NCI-H1694 (cell line): ENCODE measurements at regions not wholly inside any gene's neighbourhood (a gene's known extent, or its start where the extent isn't known, plus 50 kb on each side); places are given as distances from the start of the nearest gene placed in this dataset.

ENCODE experiments used
- DNase-seq: peaks from one replicate; lab custom pipeline; 2025; lab: John Stamatoyannopoulos, UW

DNA sequence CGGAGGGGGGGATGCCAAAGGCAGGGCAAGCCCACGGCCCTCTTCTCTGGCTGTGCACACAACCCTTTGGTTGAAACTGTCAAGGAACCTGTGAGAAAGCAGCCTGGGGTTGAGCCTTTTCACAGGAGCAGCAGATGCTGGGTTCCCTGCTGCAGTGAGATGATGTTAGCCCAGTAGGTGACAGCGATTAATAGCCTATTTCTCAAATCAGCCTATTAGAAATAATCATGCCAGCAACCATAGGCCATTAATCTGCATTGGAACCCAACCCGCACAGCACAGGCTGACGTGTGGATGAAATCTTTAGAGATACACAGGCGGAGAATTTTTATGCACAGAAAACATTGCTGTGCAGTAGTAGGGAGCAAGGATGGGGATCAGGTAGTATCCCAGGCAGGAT lies 637.5 kb downstream of the AJAP1 start:
- DNase-seq = no peak

DNA sequence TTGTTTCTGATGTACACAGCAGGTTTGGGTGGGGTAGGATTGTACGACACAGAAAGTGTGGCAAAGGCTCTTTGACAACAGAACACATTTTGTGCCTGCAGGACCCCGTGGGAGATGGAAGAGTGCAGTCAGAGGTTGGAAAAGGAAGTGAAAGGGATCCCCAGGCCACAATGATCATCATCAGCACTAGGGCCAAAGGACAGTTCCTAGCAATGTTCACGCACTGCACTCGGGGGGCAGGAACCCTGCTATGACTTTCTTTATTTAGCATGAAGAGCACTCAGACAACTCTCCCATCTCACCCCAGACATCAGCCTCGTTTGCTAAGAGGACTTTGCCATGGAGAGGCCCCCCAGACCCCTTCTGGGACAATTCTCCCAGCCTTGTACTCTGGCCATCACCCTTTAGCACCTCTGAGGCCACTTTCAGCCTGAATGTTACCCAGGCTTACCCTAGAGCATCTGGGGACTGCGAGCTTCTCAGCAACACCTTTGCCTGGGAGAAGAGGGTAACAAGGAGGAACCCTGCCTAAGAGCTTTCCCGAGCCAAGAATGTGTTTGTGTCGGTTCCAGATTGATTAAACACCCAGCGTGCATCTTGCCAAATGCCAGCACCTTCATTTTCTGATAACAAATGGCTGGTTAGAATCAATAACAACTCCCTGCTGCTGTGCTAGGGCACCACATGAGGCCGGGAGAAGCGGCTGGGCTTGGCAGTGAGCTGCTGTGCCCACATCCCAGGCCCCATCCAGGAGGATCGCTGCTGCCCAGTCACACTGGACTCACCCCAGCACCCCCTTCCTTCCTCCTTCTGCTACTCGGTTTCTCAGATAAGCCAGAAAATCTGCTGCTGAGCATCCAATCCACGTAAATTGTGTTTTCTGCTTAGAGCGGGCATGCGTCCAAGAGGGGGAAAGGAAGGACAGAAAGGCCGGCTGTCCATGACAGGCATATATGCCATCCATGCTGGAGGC lies 633.1 kb downstream of the AJAP1 start:
- no peak for DNase-seq

DNA sequence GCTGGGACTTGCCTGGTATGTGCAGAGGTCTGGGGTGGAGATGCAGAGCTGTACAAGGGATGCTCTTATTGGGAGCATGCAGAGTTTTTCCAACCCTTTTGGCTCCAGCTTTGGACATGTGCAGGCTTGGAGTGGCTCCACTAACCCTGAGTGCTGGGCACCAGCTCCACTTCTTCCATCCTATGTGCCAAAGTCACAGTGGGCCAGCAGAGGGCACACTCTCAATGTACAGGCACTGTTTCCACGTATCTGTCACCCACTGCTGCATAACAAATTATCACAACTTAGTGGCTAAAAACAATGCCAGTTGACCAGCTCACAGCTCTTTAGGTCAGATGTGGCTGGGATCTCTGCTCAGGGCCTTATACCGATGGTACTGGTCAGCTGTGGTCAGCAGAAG lies 631.8 kb downstream of the AJAP1 start:
- no peak for DNase-seq

DNA sequence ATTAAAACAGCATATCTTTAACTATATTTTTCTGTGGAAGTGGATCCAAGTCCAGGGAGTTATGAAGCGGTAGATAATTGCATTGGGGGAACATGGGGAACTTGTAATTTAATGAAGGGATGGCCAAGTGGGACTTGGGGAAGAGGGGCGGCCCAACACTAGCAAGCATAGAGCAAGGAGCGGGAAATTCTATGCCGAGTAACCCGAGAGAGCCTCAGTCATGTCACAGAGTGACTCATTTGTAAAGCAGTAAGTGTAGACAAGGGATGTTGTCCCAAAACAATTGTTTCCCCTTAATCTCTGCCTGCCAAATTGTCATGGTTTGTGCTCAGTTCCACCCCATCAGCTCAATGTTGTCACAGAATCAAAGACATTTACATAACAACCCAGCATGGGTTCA lies 620.1 kb downstream of the AJAP1 start:
- DNase-seq = no peak

DNA sequence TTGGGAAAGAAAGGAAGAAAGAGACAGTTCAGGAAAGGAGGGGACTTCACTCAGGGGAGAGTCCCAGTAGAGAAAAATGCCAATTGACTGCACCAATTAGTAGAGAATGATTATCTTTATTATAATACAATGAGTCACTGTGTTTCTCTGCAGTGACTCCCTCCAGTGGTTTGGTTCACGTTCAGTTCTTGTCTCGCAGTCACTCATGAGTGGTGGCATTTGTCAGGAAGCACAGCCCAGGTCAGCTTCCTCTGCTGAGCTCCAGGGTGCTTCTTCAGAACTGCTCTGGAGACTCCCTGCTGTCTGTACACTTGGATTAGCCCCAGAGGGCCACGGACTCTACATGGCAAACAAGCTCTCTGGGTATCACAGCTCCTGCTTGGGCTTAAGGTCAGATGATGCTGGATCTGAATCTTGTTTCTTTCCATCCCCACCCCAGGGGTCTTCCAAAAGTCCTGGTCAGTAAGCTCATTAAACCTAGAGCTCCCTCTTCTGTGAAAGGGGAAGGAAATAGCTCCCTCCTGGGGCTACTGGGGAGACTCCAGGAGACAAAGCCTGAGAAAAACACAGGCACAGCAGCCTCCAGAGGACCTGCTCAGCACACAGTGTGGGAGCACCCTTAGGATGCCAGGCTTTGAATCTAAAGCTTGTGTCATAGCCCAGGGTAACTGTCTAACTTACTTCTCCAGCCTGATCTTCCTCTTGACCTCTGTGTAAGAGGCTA lies 619.0 kb downstream of the AJAP1 start:
- DNase-seq = no peak

DNA sequence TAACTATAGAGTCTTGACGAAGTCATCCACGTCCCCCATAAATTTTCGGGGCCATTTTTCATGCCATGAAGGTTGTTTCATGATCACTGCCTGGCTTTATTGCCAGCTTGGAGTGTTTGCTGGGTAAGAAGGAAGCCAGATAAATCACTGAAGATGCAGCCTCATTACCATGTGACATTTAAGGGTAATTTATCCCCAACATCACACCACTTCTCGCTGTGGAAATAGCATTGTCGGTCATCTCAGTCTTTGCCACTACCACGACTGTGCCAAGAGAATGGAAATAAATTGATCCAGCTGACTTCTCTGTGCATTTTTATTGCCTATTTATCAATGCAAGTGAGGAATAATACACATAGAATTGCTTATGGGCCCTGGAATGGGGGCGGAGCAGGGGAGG lies 617.9 kb downstream of the AJAP1 start:
- DNase-seq = no peak

- no peak for DNase-seq
These were observed 616.9 kb downstream of the AJAP1 start for GRCh38 chr1:5271264-5271663.

DNA sequence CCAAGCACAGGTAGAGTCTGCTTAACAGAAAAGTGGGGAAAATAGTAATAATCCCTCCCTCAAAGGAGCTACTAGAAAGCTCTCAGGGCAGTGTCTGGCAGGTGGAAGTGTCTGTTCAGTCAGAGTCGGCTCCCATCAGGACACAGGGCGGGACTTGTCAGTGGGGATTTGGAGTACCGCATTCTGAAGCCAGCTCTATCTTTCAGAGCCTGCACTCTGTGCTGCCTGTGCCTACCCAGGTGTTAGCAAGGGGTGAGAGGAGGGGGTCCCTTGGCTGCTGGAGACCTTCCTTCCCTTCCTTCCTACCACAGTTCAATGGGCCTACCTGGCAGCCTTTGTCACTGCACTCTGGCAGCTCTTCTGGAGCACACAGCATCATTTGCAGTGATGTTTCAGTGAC lies 615.5 kb downstream of the AJAP1 start:
- DNase-seq = no peak

- no peak for DNase-seq
These were observed 613.3 kb downstream of the AJAP1 start for GRCh38 chr1:5267603-5268235.

DNA sequence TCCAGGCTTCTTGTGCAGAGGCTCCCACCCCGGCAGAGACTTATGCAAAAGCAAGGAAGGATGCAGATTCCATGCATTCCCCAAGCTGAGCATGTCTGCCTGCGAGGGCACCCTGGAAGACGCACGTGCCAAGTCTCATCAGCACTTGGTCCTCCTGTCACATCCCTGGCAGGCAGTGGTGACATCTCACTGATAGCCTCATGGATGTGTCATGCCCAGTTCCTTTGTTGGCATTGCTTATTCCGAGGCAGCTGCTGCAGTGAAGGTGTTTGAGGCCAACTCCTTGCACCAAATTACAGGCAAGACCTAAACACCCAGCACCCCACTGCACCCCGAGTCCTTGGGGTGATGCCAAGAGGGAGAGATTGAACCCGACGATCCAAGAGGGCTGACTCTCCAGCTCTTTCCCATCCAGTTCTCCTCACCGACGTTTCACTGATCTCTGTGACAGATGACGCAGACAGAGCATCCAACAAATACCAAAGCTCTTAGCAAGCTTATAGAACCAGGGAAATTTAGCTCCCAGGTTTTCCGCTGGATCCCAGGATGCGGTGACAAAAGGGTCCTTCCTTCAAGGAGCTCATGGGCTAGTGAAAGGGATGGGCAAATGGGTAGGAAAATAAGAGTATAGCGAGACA lies 611.1 kb downstream of the AJAP1 start:
- DNase-seq = no peak

DNA sequence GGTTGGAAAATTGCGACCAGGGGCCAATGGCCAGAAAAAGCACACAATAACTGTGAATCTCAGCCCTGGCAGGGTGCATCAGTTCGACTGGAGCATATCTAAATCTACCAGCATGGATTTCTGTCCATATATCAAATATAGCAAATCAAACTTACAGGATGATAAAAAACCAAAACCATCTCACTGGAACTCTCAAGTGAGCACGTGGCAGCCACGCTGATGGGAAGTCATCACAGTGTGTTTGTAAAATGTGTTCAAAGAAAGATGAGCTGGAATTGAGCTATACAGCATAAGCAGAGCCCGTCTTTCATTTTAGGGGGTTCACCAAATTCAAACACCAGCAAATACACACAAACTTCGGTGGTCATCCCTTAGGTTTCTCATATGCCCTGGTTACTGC lies 610.1 kb downstream of the AJAP1 start:
- DNase-seq = no peak

DNA sequence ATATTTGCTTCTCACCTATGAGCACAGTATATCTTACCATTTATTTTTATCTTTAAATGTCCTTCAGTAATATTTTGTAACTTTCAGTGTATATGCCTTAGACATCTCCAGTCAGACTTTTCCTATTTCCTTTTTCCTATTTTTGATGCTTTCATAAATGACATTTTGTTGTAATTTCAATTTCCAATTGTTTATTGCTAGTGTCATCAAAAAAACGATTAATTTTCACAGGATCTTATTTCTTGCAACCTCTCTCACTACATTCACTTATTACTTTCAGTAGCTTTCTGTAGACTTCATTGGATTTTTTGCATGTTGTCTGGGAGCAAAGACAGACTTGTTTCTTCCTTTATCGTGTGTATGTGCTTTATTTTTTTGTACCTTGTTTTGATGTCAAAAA lies 602.4 kb downstream of the AJAP1 start:
- no peak for DNase-seq

DNA sequence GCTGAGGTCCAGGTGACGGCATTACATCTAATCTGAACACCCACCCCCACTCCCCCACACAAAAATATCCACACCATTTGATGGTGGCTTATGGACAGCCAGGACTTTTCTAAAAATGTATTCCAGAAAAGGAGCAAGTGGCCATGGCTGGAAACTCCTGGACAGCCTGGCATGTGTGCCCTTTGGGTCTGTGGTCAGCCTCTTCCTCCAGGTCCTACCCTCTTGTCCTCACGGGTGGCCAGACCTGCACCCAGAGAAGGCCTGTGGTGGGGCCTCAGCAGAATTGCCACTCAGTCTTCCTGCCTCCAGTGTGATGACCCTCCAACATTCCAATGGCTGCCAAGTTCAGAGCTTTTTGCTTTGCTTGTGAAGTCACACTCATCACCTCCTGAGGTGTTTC lies 600.6 kb downstream of the AJAP1 start:
- DNase-seq = no peak

GRCh38 chr1:5254131-5254725 lies 599.8 kb downstream of the AJAP1 start:
- no peak for DNase-seq

GRCh38 chr1:5253036-5253435 lies 598.6 kb downstream of the AJAP1 start:
- no peak for DNase-seq

DNA sequence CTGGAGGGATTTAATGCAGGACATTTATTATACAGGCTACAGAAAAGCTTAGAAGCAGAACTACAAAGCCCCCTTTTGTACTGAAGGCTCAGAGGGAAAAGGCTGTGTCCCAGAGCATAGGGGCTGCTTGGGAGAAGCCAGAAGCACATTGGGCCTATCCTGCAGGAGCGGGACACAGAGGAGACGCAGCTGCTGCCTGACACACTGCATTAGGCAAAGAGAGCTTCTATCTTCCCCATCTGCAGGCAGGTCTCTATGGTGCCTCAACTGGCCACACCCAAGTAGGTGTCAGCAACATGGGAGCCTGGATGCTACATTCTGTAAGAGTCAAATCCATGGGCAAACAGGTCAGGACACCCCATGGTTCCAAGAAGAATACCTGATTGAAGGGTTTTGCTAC lies 595.9 kb downstream of the AJAP1 start:
- no peak for DNase-seq

- no peak for DNase-seq
These were observed 590.9 kb downstream of the AJAP1 start for GRCh38 chr1:5245348-5245747.

DNA sequence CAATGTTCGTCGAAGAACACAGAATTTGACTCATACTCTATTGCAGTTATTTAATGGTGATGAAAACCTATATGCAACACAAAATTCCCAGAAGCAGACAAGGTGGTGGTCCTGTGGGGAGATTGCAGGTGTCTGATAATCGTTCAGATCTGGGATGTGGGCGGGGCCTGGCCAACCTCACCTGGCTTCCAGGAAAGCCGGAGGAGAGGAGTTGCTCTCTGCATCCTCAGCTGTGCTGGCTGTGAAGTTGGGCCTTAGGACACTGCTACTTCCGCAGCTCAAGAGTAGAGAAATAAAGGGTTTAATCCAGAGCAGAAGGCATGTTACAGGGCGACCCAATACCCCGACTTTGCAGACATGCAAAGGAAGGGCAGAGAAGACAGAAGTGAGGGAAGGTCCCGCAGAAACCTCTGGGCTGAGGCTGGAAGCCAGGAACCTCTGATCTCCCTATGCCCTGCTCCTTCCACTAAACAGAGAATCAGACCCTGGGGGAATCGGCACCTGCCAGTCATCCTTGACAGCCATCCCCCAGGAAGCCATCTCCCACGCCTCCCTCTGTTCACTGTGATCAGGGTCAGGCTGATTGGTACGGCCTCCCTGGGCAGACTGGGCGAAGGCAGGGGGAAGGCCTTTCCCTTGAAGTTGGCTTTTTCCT lies 590.3 kb downstream of the AJAP1 start:
- DNase-seq = no peak

GRCh38 chr1:5242850-5243249 lies 588.4 kb downstream of the AJAP1 start:
- no peak for DNase-seq

DNA sequence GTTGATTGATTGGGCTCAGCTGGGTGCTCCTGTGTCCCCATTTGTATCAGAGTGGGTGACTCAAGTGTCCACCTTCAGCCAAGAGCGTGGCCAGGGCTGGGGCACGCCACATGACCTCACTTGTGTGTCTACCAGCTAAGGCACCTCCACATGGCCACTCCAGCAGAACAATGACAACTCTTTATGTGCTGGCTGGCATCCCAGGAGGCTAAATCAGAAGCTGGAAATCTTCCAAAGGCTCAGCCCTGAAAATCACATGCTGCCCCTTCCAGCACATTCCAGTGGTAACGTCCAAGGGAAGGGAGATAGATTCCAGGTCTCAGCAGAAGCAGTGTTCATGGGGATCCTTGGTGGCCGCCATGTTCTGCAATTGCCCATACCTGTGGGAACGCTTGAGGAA lies 585.5 kb downstream of the AJAP1 start:
- DNase-seq = no peak

DNA sequence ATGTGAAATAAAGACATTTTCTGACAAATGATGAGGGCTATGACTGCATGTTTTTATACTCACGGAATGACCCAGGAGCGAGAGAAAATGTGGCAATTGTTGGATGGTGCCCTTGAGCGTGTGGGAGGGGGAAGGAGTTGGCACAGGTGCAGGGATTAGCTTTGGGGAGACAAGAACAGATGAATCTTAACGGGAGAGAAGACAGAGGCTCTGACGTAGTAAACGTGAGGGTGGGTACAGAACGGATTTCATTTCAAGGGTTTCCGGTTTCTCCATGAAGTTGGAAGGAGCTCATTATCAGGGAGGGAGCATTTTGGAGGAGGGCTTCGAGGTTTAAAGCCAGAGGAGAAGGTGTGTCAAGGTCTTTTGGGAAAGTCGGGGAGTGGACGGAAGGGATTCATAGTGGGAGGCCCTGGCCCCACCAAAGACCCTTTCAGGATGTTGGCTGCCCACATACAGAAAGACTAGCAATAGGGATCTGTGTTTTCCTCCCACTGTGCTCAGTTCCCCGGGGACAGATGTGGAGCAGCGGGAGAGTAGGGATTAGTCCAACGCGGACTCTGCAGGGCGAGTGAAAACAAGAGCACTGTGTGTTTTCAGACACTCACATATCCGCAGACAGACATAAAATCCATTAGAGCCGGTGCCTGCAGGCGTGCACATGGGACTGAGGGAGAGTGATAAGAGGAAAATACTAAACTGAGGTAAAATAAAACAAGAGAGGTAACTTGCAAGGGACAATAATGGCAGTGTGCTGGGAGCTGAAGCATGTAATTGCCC lies 584.1 kb downstream of the AJAP1 start:
- no peak for DNase-seq
